ENCODE measurements at regions not wholly inside any gene's neighbourhood (a gene's known extent, or its start where the extent isn't known, plus 50 kb on each side); places are given as distances from the start of the nearest gene placed in this dataset.
A peak's percentile ranks its signal among the peaks of the same experiment; 100 is the strongest.

DNA sequence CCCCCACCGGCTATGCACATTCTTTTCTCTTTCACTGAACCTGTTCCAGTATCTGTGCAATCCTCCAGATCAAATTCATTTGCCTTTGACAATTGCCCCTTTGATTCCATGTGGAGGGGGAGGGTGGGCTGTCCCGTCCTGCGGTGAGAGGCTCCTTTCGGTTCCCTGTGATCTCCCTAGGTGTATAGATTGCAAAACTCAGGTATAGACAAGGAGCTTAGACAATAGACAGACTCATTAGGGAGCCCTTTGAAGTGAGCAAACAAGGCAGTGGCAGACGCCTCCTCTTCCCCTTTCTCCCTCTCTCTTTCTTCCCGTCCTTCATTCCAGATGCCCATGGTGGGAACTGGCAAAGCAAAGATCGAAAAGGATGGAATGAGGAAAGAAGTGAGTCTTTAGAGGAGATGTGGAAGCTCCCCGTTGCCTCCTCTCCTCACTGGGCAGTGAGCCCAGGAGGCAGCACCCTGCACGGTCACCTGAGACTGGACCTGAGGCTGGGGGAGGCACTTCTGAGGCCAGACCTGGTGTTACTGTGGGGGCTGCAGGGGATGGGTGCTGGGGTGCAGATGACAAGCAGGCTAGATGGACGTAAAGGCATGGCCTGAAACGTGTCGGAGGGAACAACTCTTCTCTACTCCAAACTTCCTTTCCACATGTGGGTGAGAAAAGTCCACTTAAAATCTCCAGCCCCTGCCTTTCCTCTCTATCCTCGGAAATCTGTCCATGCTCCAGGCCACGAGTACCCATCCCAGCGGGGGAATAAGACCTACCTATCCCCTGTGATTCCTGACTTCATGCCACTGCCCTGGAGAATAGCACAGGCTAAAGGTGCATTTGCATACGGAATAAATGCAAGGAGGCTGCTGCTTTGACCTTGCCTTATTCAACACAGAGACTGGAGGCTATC is 256.6 kb upstream of the FOXQ1 start:
- no peak for FAIRE-seq
- TF ChIP-seq SPI1 (IDR thresholded peaks at IDR 0.05; ENCODE audit: low read depth, low read length) (no peak), POLR2A (IDR thresholded peaks at IDR 0.05; ENCODE audit: low read depth, low read length) (no peak), POU2F2 (IDR thresholded peaks at IDR 0.05; ENCODE audit: low read depth, low read length) (no peak), PAX5 (IDR thresholded peaks at IDR 0.05; ENCODE audit: insufficient read depth, low read length, severe bottlenecking) (no peak), POLR2AphosphoS5 (IDR thresholded peaks at IDR 0.05; ENCODE audit: low read depth, low read length) (no peak), TAF1 (IDR thresholded peaks at IDR 0.05; ENCODE audit: low read depth, low read length) (no peak)
- no peak for DNase-seq (ENCODE audit: insufficient read length, low spot score)

DNA sequence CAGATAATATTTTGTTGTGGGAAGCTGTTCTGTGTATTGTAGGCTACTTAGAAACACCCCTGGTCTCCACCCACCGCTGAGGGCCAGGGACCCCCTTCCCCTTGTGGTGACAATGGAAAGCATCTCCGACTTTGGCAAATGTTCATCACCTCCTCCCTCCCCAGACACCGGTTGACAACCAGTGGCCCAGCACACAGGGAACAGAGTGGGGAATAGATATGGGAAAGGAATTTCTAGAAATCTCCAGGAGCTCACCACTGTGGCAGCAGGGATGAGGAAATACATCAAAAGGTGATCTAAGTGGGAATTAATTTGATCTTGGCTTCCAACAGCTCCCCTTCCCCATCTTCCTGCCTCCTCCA is 257.3 kb upstream of the FOXQ1 start:
- no peak for FAIRE-seq
- TF ChIP-seq POLR2A (IDR thresholded peaks at IDR 0.05; ENCODE audit: low read depth, low read length): no peak
- no peak for TF ChIP-seq POLR2AphosphoS5 (IDR thresholded peaks at IDR 0.05; ENCODE audit: low read depth, low read length)
- no peak for TF ChIP-seq POU2F2 (IDR thresholded peaks at IDR 0.05; ENCODE audit: low read depth, low read length)
- TF ChIP-seq PAX5 (IDR thresholded peaks at IDR 0.05; ENCODE audit: insufficient read depth, low read length, severe bottlenecking): no peak
- no peak for TF ChIP-seq TAF1 (IDR thresholded peaks at IDR 0.05; ENCODE audit: low read depth, low read length)
- no peak for TF ChIP-seq SPI1 (IDR thresholded peaks at IDR 0.05; ENCODE audit: low read depth, low read length)

DNA sequence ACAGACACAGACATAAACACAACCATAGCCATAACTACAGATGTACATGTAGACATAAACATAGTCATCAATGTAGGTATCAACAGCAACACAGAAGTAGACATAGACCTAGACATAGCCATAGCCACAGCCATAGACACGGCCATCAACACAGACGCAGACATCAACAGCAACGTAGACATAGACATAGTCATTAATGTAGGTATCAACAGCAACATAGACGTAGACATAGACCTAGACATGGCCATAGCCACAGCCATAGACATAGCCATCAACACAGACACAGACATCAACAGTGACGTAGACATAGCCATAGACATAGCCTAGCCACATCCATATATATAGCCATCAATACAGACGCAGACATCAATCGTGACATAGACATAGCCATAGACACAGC is 258.3 kb upstream of the FOXQ1 start:
- DNase-seq (ENCODE audit: insufficient read length, low spot score): no peak
- peak; percentile 90 for FAIRE-seq
- TF ChIP-seq TAF1 (IDR thresholded peaks at IDR 0.05; ENCODE audit: low read depth, low read length): no peak
- TF ChIP-seq POU2F2 (IDR thresholded peaks at IDR 0.05; ENCODE audit: low read depth, low read length): no peak
- no peak for TF ChIP-seq POLR2A (IDR thresholded peaks at IDR 0.05; ENCODE audit: low read depth, low read length)
- TF ChIP-seq PAX5 (IDR thresholded peaks at IDR 0.05; ENCODE audit: insufficient read depth, low read length, severe bottlenecking): no peak
- TF ChIP-seq POLR2AphosphoS5 (IDR thresholded peaks at IDR 0.05; ENCODE audit: low read depth, low read length): no peak

More for the DNA sequence above, 257.3 kb upstream of the FOXQ1 start:
- DNase-seq (ENCODE audit: insufficient read length, low spot score): no peak

DNA sequence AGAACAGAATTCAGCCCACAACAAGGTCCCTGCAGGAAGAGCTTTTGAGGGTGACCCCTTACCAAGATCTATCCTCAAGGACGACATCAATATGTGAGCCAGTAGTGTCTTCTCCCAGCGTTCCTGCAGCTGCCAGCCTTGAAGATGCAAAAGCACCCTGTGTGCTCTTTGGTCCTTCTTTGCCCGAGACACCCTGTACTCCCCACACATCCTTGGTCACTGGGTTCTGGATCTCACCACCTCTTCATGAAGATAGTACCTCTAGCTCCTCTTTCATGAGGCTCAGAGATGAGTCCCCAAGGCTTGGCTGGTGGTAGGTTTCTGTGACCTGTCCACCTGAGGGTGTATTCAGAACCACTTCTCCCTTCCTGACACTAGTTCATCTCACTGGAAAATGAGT is 259.6 kb upstream of the FOXQ1 start:
- no peak for DNase-seq (ENCODE audit: insufficient read length, low spot score)
- FAIRE-seq: no peak
- TF ChIP-seq POU2F2 (IDR thresholded peaks at IDR 0.05; ENCODE audit: low read depth, low read length) (no peak), TAF1 (IDR thresholded peaks at IDR 0.05; ENCODE audit: low read depth, low read length) (no peak), PAX5 (IDR thresholded peaks at IDR 0.05; ENCODE audit: insufficient read depth, low read length, severe bottlenecking) (no peak), SPI1 (IDR thresholded peaks at IDR 0.05; ENCODE audit: low read depth, low read length) (no peak), POLR2A (IDR thresholded peaks at IDR 0.05; ENCODE audit: low read depth, low read length) (no peak), POLR2AphosphoS5 (IDR thresholded peaks at IDR 0.05; ENCODE audit: low read depth, low read length) (no peak)

DNA sequence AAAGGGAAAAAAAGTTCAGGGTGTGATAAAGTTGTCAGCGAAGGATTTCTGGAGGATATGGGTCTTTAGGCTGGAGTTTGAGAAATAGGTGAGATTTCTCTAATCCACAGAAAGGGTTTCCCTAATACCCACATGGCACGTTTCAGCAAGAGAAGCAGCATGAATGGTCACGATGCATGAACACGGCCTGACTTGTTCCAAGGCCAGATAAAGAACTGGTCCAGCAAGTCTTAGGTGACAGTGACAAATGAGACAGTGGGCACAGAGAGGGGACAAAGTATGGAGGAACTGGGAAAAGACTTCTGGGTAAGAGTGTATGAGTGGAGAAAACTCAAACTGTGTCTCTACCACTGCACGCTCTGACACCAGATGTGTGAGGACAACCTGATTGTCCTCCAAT is 262.0 kb upstream of the FOXQ1 start:
- FAIRE-seq: no peak
- no peak for DNase-seq (ENCODE audit: insufficient read length, low spot score)
- TF ChIP-seq TAF1 (IDR thresholded peaks at IDR 0.05; ENCODE audit: low read depth, low read length): no peak

DNA sequence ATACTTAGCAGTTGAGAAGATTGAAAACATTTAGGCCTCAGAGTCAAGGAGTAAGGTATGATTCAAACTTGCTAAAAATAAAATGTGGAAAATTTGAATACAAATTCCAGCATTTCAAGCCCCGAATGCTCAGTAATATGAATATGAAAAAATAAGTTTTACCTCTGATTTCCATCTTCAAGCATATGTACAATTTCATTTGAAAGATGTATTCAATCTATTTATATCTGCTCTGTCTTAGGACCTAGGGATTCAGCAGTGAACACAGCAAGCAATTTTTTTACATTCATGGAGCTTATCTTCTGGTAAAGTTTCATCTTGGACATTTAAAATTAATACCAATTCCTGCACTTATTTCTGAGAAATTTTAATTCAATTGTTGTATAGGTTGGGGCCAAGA is 262.7 kb upstream of the FOXQ1 start:
- FAIRE-seq (no peak), DNase-seq (ENCODE audit: insufficient read length, low spot score) (no peak)
- no peak for TF ChIP-seq PAX5 (IDR thresholded peaks at IDR 0.05; ENCODE audit: insufficient read depth, low read length, severe bottlenecking)
- no peak for TF ChIP-seq TAF1 (IDR thresholded peaks at IDR 0.05; ENCODE audit: low read depth, low read length)
- TF ChIP-seq SPI1 (IDR thresholded peaks at IDR 0.05; ENCODE audit: low read depth, low read length): no peak
- TF ChIP-seq POLR2A (IDR thresholded peaks at IDR 0.05; ENCODE audit: low read depth, low read length): no peak
- TF ChIP-seq POLR2AphosphoS5 (IDR thresholded peaks at IDR 0.05; ENCODE audit: low read depth, low read length): no peak
- no peak for TF ChIP-seq POU2F2 (IDR thresholded peaks at IDR 0.05; ENCODE audit: low read depth, low read length)

DNA sequence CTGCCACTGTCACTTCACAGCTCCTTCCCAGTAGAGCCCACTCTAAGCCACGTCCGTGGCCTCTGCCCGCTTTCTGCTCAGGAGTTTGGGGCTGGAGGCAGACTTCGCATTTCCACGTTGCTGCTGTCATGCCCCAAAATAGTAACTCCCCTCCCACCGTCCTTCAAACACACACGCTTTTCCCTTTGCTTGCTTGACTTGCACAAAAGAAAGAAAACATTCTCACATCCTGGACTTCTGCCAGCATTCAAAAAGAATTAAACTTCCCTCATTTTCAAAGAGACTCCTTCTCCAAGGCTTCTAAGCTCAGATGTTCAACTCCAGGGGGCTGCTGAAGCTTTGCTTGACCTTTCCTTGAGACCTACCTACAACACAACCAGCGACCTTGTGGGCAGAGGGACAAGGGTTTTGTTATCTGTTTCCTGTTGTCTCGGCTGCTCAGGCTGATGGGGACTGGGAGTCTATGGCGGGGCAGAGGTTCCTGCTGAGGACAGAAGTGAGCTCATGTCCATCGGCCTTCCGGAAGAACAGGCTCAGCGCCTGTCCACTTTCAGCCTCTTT is 263.8 kb upstream of the FOXQ1 start:
- DNase-seq (ENCODE audit: insufficient read length, low spot score): no peak
- TF ChIP-seq POLR2AphosphoS5 (IDR thresholded peaks at IDR 0.05; ENCODE audit: low read depth, low read length) (no peak), POLR2A (IDR thresholded peaks at IDR 0.05; ENCODE audit: low read depth, low read length) (no peak), TAF1 (IDR thresholded peaks at IDR 0.05; ENCODE audit: low read depth, low read length) (no peak)
- no peak for FAIRE-seq

DNA sequence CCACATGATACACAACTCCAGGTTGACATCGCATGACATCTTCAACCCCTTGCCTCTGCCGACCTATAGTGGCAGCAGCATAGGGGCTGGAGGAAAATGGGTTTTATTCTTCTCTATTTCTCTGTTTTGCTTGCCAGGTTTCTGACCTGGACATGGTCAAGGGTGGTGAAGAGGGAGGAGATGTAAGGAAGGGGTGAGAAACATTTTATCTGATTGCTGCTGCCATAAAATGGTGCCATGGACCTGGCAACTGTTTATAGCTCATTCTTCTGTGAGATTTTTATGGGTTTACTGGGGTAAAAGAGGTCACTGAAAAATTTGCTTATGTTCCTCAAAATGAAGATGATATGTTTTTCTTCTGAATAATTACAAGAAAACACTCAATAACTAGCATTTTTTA is 266.7 kb upstream of the FOXQ1 start:
- FAIRE-seq: no peak
- no peak for DNase-seq (ENCODE audit: insufficient read length, low spot score)
- no peak for TF ChIP-seq POU2F2 (IDR thresholded peaks at IDR 0.05; ENCODE audit: low read depth, low read length)
- no peak for TF ChIP-seq SPI1 (IDR thresholded peaks at IDR 0.05; ENCODE audit: low read depth, low read length)
- TF ChIP-seq POLR2AphosphoS5 (IDR thresholded peaks at IDR 0.05; ENCODE audit: low read depth, low read length): no peak
- TF ChIP-seq PAX5 (IDR thresholded peaks at IDR 0.05; ENCODE audit: insufficient read depth, low read length, severe bottlenecking): no peak
- TF ChIP-seq POLR2A (IDR thresholded peaks at IDR 0.05; ENCODE audit: low read depth, low read length): no peak
- TF ChIP-seq TAF1 (IDR thresholded peaks at IDR 0.05; ENCODE audit: low read depth, low read length): no peak

DNA sequence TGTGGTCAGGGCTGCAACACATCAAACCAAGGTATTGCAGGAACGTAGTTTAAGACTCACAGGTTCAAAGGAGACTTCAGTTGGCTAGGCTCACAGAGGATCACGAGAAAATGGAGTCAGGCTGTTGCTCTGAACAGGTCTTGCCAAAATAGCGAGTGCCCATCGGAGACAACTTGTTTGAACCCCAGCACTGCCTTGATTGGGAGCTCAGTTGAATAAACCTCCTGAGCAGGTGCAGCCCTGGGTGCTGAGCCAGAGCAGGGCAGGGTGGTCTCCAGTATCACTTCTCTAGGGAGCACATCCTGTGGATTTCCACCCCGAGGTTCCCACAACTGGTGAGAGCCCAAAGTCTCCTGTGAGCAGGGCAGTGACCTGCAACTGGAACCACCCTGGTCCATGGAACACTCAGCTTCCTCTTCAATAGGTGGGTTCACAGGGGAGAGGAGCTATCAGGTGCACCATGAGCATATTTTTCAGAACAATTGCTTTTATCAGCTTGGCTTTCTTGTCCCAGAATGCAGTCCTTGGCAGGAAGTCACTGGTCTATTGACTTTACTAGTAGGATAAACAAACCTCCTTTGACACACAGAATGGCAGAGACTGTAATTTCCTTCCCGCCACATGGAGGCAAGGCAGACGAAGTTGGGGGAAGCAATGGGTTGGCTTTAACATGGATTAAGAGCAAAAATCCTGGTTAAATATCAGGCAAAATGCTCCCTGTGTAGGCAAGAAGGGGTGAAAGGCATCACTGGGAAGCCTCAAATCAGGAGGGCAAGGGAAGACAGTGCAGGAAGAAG is 267.7 kb upstream of the FOXQ1 start:
- FAIRE-seq (no peak), DNase-seq (ENCODE audit: insufficient read length, low spot score) (no peak)
- TF ChIP-seq PAX5 (IDR thresholded peaks at IDR 0.05; ENCODE audit: insufficient read depth, low read length, severe bottlenecking): no peak
- TF ChIP-seq POLR2AphosphoS5 (IDR thresholded peaks at IDR 0.05; ENCODE audit: low read depth, low read length): no peak
- TF ChIP-seq POU2F2 (IDR thresholded peaks at IDR 0.05; ENCODE audit: low read depth, low read length): no peak
- TF ChIP-seq SPI1 (IDR thresholded peaks at IDR 0.05; ENCODE audit: low read depth, low read length): no peak
- TF ChIP-seq POLR2A (IDR thresholded peaks at IDR 0.05; ENCODE audit: low read depth, low read length): no peak
- TF ChIP-seq TAF1 (IDR thresholded peaks at IDR 0.05; ENCODE audit: low read depth, low read length): no peak
